Stimulated activated CD8-positive, alpha-beta memory T cell treated with anti-CD3 and anti-CD28 coated beads, Interleukin-15, amount 100 ng/mL, for 1 hour (primary cell): ENCODE measurements at regions not wholly inside any gene's neighbourhood (a gene's known extent, or its start where the extent isn't known, plus 50 kb on each side); places are given as distances from the start of the nearest gene placed in this dataset.

Experiments used
- DNase-seq: peaks from one replicate; pipeline ENCODE4 v3.0.0-alpha.2; 2020; ENCODE audit warnings: low read depth

- DNase-seq: no peak
Observed at GRCh38 chr13:40505196-40505595, 161.2 kb downstream of the FOXO1 start.
